ENCODE measurements at regions not wholly inside any gene's neighbourhood (a gene's known extent, or its start where the extent isn't known, plus 50 kb on each side); places are given as distances from the start of the nearest gene placed in this dataset.

GRCh38 chr5:35367526-35367925 lies 137.2 kb upstream of the PRLR start:
- intact Hi-C loops (cut with micrococcal nuclease): no loop called here

DNA sequence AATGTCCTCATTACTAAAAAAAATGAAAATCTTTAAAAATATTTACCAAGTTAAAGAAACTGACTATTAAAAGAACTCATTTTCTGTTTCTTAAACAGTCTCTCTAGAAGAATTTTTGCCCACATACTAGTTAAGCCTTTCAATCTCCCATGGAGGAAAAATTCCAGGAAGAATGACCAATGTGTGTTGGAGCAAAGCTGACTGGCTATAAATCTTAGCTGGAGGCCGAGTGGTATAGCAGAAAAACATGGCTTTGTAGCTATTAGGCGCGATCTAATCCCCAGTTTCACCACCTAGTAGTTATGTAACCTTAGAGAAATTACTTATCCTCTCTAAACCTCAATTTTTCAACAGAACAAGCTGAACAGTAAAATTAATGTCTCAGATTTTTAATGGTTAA lies 135.5 kb upstream of the PRLR start:
- intact Hi-C loops (cut with micrococcal nuclease): no loop called here

DNA sequence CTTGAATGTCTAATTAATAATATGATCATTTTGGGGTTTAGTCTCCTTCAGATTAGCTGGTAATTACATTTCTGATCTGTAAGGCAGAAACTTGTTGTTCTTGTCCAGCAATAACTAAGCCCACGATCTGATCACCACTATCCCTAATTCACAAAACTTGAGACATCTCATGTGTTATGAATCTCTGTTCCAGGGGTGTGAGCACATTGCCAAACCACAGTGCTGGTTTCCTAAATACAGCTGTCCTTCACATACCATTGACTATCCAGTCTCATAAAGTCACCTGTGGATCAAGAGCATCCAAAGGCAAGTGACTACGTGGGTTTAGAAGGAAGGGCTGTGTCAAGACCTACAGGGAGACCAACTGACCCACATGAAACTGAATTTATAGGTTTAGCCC lies 134.1 kb upstream of the PRLR start:
- intact Hi-C loops (cut with micrococcal nuclease): no loop called here

DNA sequence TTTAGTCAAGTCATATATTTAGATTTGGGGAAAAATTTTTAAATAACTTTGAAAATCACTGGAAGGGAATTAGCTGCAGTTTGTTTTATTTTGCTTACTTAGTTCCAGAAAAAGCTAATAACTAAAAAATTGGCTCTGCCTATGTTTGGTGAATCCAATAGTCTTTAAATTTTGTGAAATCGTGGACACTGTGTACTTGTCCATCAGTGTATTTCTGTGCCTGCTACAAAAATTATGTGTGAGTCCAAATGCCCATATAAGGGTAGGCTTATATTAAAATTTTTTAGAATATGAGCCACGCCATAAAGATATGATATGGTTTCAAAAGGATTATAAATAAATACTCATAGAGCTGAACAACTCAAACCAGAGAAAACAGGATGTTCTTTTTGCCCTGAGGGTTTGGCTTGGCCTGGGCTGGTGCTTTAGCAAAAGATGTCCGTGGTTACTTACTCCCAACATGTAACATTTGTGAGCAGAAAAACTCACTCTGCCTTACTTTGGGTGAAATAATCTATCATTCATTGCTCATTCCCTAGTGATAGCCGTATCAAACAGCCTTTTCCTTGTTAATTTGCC lies 133.2 kb upstream of the PRLR start:
- intact Hi-C loops (cut with micrococcal nuclease): no loop called here

DNA sequence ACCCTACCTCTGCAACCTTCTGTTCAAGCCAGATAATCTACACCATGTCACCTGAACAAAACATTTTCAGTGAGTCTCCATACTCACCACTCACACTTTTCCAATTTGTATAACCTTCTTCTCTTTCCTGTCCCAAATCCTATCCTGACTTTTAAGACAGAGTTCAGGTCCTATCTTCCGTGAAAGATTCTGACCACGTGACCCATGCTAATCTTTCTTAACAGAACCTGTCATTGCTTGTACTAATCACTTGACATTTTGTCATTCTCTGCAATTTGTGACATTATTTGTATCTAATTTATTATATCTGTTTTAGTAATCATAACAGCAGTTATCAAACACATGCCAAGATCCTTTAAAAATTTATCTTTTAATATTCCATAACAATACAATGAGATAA lies 132.5 kb upstream of the PRLR start:
- intact Hi-C loops (cut with micrococcal nuclease): no loop called here

DNA sequence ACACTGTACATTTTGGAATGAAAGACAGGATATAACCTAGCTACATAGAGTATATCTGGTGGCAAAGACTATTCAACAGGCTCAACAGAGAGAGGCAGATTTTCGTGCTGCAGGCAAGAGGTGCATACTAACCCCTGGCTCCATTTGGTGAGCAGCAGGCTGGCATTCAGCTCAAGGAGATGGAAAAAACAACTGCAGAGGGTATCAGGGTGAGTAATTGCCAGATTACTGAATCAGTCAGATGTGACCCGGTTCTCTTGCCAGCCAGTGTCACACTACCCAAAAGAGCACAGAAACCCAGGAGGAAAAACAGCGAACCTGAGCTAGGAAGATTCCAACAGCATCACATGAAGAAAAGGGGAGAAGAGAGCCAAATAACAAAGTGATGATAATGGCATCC lies 130.4 kb upstream of the PRLR start:
- intact Hi-C loops (cut with micrococcal nuclease): no loop called here

GRCh38 chr5:35359859-35360258 lies 129.6 kb upstream of the PRLR start:
- intact Hi-C loops (cut with micrococcal nuclease): no loop called here

GRCh38 chr5:35357973-35358372 lies 127.7 kb upstream of the PRLR start:
- intact Hi-C loops (cut with micrococcal nuclease): no loop called here

DNA sequence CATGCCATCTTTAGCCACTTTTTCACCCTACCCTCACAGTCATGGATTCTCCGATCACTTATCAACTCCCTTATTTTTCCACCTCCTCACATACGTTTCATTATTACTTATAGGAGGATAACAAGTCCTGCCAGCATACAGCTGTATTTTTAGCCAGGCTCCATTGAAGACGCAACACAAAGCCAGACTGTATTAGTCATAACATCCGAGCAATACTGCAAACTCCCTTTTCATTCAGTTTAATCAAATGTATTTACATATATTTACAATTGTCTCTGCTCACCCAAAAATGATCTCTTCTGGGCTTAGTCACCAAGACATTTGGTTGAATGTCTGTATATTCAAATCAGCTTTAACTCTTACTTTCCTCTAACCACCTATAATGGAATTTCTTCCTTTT lies 126.4 kb upstream of the PRLR start:
- intact Hi-C loops (cut with micrococcal nuclease): no loop called here

GRCh38 chr5:35354751-35355150 lies 124.5 kb upstream of the PRLR start:
- intact Hi-C loops (cut with micrococcal nuclease): no loop called here

- intact Hi-C loops (cut with micrococcal nuclease): no loop called here
Measured at GRCh38 chr5:35345222-35345621, 114.9 kb upstream of the PRLR start.

- intact Hi-C loops (cut with micrococcal nuclease): no loop called here
Measured at GRCh38 chr5:35342664-35343063, 112.4 kb upstream of the PRLR start.

DNA sequence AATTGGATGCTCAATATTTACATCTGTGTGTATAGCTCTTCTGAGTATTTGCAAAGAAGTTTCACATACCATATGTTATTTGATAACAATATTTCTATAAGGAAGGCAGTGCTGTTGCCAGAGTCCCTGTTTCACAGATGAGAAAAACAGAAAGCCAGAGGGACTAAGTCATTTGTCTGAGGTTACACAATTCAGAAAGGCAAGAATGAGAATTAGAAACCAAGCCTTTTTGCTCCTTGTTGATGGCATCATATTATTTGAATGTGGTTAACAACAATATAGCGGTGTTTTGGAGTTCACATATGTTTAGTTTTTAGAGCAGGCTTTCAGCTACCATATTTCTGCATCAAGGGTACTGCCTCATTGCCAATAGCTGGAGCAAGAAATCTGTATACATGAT lies 110.9 kb upstream of the PRLR start:
- intact Hi-C loops (cut with micrococcal nuclease): no loop called here

DNA sequence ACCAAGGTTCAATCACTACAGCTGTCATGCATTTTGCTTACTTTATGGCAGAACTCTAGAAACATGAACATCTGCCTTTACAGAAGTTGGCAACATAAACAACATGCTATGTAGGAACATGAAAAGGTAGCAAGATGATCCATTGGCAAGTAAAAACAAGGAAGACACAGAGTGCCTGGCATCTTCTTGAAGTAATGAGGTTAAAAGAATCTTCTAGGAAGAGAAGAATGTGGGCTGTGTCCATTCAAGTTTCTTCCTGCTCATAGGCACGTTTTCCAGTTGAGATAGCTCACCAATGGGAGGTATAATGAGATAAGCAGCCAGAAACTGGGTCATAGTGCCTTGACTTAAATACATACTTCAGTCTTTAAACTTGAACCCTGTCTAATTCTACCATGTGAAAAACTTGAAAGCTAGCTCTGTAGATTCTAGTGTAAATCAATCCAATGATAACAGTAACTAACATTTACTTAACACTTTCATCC lies 109.4 kb upstream of the PRLR start:
- intact Hi-C loops (cut with micrococcal nuclease): no loop called here

DNA sequence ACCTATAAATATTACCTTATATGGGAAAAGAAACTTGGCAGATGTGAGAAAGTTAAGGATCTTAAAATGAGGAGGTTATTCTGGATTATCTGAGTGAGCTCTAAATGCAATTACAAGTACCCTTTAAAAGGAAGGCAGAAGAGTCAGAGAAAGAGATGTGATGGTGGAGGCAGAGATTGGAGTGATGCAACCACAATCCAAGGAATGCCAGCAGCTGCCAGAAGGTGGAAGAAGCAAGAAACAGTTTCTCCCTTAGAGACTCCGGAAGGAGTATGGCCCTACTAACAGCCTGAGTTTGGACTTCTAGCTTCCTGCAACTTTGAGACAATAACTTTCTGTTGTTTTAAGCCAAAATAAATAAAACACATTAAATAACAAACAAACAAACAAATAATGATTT lies 108.7 kb upstream of the PRLR start:
- intact Hi-C loops (cut with micrococcal nuclease): no loop called here

GRCh38 chr5:35338157-35338453 lies 107.8 kb upstream of the PRLR start:
- intact Hi-C loops (cut with micrococcal nuclease): no loop called here

GRCh38 chr5:35337340-35338156 lies 107.3 kb upstream of the PRLR start:
- intact Hi-C loops (cut with micrococcal nuclease): no loop called here

- intact Hi-C loops (cut with micrococcal nuclease): no loop called here
Measured at GRCh38 chr5:35336230-35336629, 105.9 kb upstream of the PRLR start.

DNA sequence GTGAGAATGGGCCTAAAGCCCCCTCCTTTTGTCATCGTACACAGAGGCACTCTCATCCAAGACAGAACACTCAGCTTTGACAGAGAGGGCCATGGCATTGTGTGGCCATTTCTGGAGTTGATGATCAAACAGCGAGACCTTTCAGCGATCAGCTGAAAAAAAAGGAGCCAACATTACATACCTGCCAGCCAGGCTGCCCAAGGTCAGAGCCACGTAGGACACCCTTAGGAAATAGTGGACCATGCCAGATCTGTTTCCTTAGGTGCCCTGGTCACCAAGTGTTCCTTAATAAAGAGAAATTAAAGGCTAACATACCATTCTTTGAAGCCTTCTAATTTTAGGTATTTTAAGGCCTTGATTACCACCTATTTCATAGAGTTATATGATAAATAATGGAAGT lies 105.5 kb upstream of the PRLR start:
- intact Hi-C loops (cut with micrococcal nuclease): no loop called here

DNA sequence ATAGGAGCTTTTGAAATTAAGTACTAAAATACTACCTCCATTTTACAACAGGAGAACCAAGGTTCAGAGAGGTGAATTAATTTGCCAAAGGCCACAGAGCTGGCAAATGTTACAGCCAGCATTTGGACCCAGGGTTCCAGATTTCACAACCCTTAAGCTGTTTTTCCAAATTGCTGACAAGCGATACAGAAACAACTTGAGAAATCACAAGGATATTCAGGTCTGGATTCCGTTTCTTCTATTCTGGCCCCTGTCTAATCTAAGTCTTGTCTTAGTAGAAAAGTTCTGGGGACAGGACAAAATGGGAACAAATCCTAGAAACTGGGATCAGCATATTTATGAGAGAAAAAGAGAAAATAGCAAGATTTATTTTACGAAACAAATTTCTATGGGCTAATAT lies 103.1 kb upstream of the PRLR start:
- intact Hi-C loops (cut with micrococcal nuclease): no loop called here

DNA sequence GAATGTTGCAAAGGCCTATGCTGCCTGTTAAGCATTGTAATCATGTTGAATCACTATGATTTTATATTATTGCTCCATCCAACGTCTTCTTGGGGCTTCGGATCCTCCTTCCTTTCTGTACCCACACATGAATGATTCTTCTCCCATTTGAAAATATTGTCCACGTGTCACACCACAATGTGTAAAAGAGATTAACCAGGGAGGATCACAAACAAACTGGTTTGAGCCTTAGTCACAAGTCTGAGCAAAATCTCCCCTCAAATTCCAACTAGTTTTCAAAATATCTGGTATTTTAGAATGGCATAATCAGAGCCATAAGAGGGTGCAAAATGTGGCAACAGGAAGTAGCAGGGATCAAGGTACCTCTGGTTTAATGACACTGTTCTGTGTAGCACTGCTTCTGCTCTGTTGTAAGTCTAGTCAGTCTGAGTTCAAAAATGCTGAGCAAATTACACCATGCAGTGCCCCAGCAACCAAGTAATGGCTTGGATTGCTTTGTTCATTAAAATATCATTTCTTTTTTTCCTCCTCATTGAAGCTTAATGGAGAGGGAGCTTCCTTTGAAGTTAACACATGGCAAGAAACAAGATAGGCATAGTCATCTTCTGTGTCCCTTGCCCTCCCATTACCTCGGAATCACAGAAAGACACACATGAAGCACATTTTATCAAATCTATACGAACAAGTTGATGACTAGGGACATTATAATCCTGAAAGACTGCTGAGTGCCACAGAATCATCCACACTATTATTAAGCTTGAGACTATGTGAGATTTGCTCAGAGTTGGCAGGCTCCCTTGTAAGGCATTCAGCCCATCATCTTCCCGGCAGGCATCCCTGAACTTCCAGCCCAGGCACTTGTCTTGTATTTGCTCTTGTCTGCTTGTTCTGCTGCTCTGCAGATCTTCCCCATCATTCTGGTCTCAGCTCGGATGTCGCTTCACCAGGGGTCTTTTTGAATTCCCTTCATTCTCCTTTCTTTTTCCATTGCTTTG lies 102.0 kb upstream of the PRLR start:
- intact Hi-C loops (cut with micrococcal nuclease): no loop called here

- intact Hi-C loops (cut with micrococcal nuclease): no loop called here
Measured at GRCh38 chr5:35325836-35326235, 95.5 kb upstream of the PRLR start.
